ENCODE measurements at regions not wholly inside any gene's neighbourhood (a gene's known extent, or its start where the extent isn't known, plus 50 kb on each side); places are given as distances from the start of the nearest gene placed in this dataset.

DNA sequence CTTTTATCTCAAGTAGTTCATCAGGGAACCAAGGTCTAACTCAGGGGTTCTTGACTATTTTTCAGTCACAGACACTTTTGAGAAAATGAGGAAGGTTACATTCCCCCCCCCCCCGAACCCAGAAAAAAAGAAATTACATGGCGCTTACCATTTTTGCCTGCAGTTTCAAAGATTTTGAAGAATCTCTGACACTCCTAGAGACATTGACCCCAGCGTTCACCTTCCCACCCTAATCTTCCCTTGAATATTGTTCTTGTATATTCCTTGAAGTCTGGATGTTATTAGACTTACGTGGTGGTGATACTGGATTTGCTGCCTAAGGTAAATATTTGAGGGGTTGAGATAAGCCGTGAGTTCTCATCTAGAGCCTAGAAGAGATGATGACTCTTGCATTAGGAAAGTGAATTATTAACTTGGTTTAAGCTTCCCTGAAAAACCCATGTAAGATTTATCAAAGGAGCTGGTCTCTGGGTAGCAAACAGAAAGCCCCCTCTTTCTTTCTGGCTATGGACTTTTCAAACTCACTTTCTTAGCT, 245.7 kb upstream of the FOXK1 start:
- TF ChIP-seq, protein P1, sequence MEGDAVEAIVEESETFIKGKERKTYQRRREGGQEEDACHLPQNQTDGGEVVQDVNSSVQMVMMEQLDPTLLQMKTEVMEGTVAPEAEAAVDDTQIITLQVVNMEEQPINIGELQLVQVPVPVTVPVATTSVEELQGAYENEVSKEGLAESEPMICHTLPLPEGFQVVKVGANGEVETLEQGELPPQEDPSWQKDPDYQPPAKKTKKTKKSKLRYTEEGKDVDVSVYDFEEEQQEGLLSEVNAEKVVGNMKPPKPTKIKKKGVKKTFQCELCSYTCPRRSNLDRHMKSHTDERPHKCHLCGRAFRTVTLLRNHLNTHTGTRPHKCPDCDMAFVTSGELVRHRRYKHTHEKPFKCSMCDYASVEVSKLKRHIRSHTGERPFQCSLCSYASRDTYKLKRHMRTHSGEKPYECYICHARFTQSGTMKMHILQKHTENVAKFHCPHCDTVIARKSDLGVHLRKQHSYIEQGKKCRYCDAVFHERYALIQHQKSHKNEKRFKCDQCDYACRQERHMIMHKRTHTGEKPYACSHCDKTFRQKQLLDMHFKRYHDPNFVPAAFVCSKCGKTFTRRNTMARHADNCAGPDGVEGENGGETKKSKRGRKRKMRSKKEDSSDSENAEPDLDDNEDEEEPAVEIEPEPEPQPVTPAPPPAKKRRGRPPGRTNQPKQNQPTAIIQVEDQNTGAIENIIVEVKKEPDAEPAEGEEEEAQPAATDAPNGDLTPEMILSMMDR (IDR thresholded peaks at IDR 0.05), result no peak
- no peak for TF ChIP-seq POLR2A (IDR thresholded peaks at IDR 0.05)

All from tibial nerve (tissue), 3 donors.